ENCODE measurements at regions not wholly inside any gene's neighbourhood (a gene's known extent, or its start where the extent isn't known, plus 50 kb on each side); places are given as distances from the start of the nearest gene placed in this dataset.

DNA sequence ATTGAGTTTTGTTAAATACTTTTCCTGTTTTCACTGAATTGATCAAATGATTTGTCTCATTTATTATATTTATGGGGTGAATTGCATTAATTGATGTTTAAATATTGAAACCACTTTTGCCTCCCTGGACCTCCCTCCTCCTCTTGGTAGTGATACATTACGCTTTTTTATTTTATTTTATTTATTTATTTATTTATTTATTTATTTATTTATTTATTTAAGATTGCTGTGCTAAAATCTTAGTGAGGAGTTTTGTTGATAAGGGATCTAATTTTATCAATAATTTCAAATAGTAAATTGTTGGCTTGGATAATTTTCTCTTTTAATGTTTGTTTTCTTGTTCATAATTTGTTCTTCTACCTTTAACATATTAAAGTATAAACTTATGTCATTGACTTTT is 1281.0 kb upstream of the NXPH2 start:
- TF ChIP-seq MYC (IDR thresholded peaks at IDR 0.05; ENCODE audit: low read depth, low read length) (no peak), POLR2A (IDR thresholded peaks at IDR 0.05; ENCODE audit: extremely low read depth, insufficient read length) (no peak)
- TF ChIP-seq, protein P1, sequence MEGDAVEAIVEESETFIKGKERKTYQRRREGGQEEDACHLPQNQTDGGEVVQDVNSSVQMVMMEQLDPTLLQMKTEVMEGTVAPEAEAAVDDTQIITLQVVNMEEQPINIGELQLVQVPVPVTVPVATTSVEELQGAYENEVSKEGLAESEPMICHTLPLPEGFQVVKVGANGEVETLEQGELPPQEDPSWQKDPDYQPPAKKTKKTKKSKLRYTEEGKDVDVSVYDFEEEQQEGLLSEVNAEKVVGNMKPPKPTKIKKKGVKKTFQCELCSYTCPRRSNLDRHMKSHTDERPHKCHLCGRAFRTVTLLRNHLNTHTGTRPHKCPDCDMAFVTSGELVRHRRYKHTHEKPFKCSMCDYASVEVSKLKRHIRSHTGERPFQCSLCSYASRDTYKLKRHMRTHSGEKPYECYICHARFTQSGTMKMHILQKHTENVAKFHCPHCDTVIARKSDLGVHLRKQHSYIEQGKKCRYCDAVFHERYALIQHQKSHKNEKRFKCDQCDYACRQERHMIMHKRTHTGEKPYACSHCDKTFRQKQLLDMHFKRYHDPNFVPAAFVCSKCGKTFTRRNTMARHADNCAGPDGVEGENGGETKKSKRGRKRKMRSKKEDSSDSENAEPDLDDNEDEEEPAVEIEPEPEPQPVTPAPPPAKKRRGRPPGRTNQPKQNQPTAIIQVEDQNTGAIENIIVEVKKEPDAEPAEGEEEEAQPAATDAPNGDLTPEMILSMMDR (IDR thresholded peaks at IDR 0.05; ENCODE audit: low read depth, low read length) = no peak
- TF ChIP-seq, protein P2, sequence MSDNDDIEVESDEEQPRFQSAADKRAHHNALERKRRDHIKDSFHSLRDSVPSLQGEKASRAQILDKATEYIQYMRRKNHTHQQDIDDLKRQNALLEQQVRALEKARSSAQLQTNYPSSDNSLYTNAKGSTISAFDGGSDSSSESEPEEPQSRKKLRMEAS (IDR thresholded peaks at IDR 0.05; ENCODE audit: low read depth, low read length) = no peak
- H3K4me3 ChIP-seq (ENCODE audit: low read depth, low read length) = no peak overlapping the region
- DNase-seq (ENCODE audit: low read depth) = no peak

DNA sequence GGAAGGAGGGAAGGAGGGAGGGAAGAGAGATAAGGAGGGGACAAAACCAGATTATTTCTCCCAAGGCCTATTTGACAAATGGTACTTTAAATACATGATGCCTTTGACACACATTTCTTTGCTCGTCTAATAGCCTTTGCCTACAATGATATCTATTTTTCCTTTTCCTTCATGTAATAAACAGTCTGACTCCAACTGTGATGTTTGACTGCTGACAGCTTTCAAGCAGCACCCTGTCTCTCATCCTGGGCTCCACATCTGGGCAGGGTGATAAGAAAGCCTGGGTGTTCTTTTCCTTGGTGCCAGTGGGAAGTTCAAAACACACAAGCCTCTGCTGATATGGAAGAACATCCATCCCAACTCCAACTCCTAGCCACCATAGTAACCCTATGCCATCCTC is 1277.7 kb upstream of the NXPH2 start:
- H3K4me3 ChIP-seq (ENCODE audit: low read depth, low read length) = no peak overlapping the region
- DNase-seq (ENCODE audit: low read depth) = no peak
- no peak for TF ChIP-seq MYC (IDR thresholded peaks at IDR 0.05; ENCODE audit: low read depth, low read length)
- TF ChIP-seq, protein P2 (IDR thresholded peaks at IDR 0.05; ENCODE audit: low read depth, low read length) = no peak
- no peak for TF ChIP-seq POLR2A (IDR thresholded peaks at IDR 0.05; ENCODE audit: extremely low read depth, insufficient read length)
- TF ChIP-seq, protein P1 (IDR thresholded peaks at IDR 0.05; ENCODE audit: low read depth, low read length) = no peak

DNA sequence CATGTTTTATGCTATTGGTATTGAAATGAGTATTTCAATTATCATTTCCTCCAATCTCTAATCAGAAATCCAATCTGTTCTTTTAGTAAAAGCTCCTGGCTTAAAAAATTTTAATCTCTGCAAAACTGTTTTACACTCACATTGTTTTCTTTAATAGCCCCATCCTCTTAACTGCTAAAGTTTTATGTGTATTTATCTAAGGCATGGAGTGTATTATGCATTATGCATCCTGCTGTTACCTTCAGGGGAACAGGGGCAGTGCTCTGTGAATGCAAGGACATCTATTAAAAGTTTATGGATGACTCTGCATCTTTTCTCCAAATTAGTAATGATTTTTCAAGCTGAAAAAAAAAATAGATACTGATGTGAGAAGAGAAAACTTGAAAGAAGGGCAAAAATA is 1261.6 kb upstream of the NXPH2 start:
- no peak for DNase-seq (ENCODE audit: low read depth)
- TF ChIP-seq, protein P2 (IDR thresholded peaks at IDR 0.05; ENCODE audit: low read depth, low read length) = no peak
- TF ChIP-seq, protein P1 (IDR thresholded peaks at IDR 0.05; ENCODE audit: low read depth, low read length) = no peak
- TF ChIP-seq MYC (IDR thresholded peaks at IDR 0.05; ENCODE audit: low read depth, low read length) (no peak), POLR2A (IDR thresholded peaks at IDR 0.05; ENCODE audit: extremely low read depth, insufficient read length) (no peak)
- H3K4me3 ChIP-seq (ENCODE audit: low read depth, low read length) = no peak overlapping the region

DNA sequence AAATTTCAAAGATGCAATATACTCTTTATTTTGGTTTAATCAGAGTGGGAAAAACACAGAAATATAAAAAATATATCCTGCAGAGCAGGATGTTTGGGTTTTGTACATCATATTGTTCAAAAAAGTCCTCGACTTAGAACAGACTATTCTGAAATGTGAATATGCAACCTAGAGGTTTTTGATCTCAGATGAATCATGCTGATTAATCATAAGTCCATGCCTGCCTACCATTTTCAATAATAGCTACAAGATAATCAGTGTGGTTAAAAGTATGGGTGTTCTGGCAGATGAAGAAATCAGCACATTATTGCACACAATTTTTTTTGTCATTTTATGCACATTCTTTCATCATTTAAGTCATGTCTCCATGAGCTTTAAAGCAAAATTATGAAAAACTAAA is 1261.0 kb upstream of the NXPH2 start:
- TF ChIP-seq, protein P1 (IDR thresholded peaks at IDR 0.05; ENCODE audit: low read depth, low read length) = no peak
- no peak for TF ChIP-seq MYC (IDR thresholded peaks at IDR 0.05; ENCODE audit: low read depth, low read length)
- TF ChIP-seq POLR2A (IDR thresholded peaks at IDR 0.05; ENCODE audit: extremely low read depth, insufficient read length) = no peak
- TF ChIP-seq, protein P2 (IDR thresholded peaks at IDR 0.05; ENCODE audit: low read depth, low read length) = no peak
- no peak overlapping the region for H3K4me3 ChIP-seq (ENCODE audit: low read depth, low read length)
- no peak for DNase-seq (ENCODE audit: low read depth)

DNA sequence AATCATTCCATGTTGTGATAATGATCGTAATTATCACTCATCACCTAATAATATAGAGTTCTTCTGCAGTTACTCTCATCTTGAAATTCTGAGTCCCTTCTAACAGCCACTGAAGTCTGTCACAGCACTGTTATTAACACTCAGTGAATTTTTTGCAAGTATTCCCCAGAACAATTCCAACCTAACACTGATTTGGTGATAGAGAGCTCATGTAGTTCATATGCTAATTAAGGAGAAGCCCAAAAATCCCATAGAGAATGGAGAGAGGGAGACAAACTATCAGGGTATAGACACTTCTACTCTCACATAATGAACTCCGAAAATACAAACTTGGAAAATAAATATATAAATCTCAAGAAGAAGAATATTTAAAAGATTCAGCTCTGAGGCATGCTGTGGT is 1253.4 kb upstream of the NXPH2 start:
- no peak overlapping the region for H3K4me3 ChIP-seq (ENCODE audit: low read depth, low read length)
- TF ChIP-seq, protein P2 (IDR thresholded peaks at IDR 0.05; ENCODE audit: low read depth, low read length) = no peak
- TF ChIP-seq MYC (IDR thresholded peaks at IDR 0.05; ENCODE audit: low read depth, low read length) = no peak
- no peak for TF ChIP-seq POLR2A (IDR thresholded peaks at IDR 0.05; ENCODE audit: extremely low read depth, insufficient read length)
- TF ChIP-seq, protein P1 (IDR thresholded peaks at IDR 0.05; ENCODE audit: low read depth, low read length) = no peak
- no peak for DNase-seq (ENCODE audit: low read depth)

DNA sequence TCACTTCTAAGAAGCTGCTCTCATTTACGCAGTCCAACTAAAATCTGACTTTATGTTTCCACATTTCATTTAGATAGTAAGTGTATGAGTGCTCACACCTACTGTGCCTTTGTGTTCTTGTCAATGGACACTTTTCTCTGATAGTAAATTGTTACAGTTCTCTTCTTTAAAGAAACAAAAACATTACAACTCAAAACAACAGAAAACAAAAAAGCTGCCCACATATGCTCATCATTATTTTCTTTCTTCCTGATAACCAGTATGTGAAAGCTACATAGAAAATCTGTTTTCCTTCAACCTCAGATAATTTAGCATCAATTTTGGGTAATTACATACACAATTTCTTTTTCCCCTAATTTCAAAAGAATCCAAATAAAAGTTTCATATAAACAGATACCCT is 1247.8 kb upstream of the NXPH2 start:
- no peak for DNase-seq (ENCODE audit: low read depth)
- TF ChIP-seq POLR2A (IDR thresholded peaks at IDR 0.05; ENCODE audit: extremely low read depth, insufficient read length) = no peak
- TF ChIP-seq MYC (IDR thresholded peaks at IDR 0.05; ENCODE audit: low read depth, low read length) = no peak
- TF ChIP-seq, protein P1 (IDR thresholded peaks at IDR 0.05; ENCODE audit: low read depth, low read length) = no peak
- TF ChIP-seq, protein P2 (IDR thresholded peaks at IDR 0.05; ENCODE audit: low read depth, low read length) = no peak
- H3K4me3 ChIP-seq (ENCODE audit: low read depth, low read length) = no peak overlapping the region

All from NB4 (cell line).